HCEC 1CT (cell line): ENCODE measurements at regions not wholly inside any gene's neighbourhood (a gene's known extent, or its start where the extent isn't known, plus 50 kb on each side); places are given as distances from the start of the nearest gene placed in this dataset.
"Not testable (repeated sequence)": the region's sequence is repeated elsewhere in the genome, so short reads cannot be mapped to it uniquely, and the experiment has no call there.

Experiments
- DNase-seq: peaks from one replicate; pipeline ENCODE4 v3.0.0-alpha.2; 2017

DNA sequence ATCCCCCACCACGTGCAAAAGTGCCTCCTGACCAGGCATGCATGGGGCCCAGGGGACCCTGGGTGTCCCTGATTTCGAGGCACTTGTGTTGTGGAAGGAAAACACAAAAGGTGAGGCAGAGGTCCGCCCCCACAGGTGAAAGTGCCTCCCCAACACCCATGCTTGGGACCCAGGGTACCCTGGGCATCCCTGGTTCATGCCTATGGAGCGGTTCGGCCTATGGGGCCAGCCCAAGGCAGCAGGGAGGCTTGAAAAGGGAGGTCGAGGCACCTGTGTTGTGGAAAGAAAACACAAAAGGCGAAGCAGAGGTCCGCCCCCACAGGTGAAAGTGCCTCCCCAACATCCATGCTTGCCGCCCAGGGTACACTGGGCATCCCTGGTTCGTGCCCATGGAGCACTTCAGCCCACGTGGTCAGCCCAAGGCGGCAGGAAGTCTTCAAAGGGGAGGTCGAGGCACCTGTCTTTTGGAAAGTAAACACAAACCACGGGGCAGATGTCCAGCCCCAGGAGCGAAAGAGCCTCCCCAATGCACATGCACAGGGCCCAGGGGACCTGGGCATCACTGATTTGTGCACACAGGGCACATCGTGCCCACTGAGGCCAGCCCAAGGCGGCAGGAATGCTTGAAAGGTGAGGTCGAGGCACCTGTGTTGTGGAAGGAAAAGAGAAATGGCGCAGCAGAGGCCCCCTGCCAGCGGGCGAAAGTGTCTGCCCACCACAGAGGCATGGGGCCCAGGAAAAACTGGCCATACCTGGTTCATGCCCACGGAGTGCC is 375.5 kb downstream of the ALG10 start:
- no peak for DNase-seq

- no peak for DNase-seq
These were observed 376.0 kb downstream of the ALG10 start for GRCh38 chr12:34398366-34398705.

DNA sequence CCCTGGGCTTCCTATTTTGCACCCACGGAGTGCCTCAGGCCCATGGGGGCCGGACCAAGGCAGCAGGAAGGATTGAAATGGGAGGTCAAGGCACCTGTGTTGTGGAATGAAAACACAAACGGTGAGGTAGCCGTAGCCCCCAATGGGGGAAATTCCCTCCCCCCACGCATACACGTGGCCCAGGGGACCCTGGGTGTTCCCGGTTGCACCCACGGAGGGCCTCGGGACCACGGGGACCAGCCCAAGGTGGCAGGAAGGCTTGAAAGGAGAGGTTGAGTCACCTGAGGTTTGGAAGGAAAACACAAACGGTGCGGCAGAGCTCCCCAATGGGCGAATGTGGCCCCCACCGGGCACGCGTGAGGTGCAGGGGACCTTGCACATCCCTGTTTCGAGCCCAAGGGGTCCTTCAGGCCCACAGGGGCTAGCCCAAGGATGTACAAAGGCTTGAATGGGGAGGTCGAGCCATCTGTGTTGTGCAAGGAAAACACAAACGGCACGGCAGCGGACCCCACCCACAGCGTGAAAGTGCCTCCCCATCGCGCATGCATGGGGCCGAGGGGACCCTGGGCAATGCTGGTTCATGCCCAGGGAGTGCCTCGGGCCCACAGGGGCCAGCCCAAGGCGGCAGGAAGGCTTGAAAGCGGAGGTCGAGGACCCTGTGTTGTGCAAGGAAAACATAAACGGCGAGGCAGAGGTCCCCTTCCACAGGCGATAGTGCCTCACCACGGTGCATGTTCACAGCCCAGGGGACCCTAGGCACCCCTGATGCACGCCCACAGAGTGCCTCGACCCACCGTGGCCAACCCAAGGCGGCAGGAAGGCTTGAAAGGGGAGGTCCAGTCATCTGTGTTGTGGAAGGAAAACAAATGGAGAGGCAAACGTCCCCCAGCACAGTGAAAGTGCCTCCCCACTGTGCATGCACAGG is 376.7 kb downstream of the ALG10 start:
- DNase-seq: no peak

GRCh38 chr12:34399631-34400410 is 377.5 kb downstream of the ALG10 start:
- no peak for DNase-seq

GRCh38 chr12:34400411-34400881 is 378.1 kb downstream of the ALG10 start:
- no peak for DNase-seq

- DNase-seq: no peak
These were observed 378.8 kb downstream of the ALG10 start for GRCh38 chr12:34400986-34401658.

DNA sequence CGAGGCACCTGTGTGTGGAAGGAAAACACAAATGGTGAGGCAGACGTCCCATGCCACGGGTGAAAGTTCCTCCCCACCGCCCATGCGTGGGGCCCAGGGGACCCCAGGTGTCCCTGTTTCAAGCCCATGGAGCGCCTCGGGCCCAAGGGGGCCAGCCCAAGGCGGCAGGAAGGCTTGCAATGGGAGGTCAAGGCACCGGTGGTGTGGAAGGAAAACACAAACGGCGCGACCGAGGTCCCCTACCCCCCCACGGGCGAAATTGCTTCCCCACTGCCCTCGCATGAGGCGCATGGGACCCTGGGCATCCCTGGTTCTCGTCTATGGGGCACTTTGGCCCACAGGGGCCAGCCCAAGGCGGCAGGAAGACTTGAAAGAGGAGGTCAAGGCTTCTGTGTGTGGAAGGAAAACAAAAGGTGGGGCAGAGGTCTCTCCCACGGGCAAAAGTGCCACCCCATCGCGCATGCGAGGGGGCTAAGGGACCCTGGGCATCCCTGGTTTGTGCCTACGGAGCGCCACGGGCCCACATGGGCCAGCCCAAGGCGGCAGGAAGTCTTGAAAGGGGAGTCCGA is 379.4 kb downstream of the ALG10 start:
- no peak for DNase-seq

- no peak for DNase-seq
These were observed 380.1 kb downstream of the ALG10 start for GRCh38 chr12:34402228-34402898.

GRCh38 chr12:34402899-34403705 is 380.8 kb downstream of the ALG10 start:
- no peak for DNase-seq

DNA sequence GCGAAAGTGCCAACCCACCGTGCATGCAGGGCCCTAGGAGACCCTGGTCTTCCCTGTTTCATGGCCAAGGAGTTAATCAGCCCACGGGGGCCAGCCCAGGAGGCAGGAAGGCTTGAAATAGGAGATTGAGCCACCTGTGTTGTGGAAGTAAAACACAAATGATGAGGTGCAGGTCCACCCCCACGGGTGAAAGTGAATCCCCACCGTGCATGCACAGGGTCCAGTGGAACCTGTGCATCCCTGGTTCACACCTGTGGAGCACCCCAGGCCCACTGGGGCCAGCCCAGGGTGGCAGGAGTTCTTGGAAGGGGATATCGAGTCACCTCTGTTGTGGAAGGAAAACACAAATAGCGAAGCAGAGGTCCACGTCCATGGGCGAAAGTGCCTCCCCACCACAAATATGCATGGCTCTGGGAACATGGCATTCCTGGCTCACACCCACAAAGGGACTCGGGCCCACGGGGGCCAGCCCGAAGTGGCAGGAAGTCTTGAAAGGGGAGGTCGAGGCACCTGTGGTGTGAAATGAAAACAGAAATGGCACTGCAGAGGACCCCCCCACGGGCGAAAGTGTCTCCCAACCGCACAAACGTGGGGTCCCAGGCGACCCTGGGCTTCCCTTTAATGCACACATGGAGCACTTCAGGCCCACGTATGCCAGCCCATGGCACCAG is 381.5 kb downstream of the ALG10 start:
- DNase-seq: no peak

DNA sequence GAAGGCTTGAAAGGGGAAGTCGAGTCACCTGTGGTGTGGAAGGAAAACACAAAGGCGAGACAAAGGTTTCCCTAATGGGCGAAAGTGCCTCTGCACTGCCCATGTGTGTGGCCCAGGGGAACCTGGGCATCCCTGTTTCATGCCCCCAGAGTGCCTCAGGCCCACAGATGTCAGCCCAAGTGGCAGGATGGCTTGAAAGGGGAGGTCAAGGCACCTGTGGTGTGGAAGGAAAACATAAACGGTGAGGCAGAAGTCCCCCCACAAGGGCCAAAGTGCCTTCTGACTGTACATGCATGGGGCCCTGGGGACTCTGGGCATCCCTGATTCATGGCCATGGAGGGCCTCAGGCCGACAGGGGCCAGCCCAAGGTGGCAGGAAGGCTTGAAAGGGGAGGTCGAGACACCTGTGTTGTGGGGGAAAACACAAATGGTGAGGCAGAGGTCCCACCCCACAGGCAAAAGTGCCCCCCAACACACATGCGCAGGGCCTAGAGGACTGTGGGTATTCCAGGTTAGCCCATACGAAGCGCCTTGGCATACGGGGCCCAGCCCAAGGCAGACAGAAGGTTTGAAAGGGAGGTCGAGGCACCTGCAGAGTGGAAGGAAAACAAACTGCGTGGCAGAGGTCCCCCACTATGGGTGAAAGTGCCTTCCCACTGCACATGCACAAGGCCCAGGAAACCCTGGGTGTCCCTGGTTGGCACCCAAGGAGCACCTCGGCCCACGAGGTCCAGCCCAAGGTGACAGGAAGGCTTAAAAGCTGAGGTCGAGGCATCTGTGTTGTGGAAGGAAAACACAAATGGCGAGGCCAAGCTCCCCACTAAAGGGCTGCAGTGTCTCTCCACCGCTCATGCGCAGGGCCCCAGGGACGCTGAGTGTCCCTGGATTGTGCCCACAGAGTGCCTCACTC is 382.3 kb downstream of the ALG10 start:
- no peak for DNase-seq

DNA sequence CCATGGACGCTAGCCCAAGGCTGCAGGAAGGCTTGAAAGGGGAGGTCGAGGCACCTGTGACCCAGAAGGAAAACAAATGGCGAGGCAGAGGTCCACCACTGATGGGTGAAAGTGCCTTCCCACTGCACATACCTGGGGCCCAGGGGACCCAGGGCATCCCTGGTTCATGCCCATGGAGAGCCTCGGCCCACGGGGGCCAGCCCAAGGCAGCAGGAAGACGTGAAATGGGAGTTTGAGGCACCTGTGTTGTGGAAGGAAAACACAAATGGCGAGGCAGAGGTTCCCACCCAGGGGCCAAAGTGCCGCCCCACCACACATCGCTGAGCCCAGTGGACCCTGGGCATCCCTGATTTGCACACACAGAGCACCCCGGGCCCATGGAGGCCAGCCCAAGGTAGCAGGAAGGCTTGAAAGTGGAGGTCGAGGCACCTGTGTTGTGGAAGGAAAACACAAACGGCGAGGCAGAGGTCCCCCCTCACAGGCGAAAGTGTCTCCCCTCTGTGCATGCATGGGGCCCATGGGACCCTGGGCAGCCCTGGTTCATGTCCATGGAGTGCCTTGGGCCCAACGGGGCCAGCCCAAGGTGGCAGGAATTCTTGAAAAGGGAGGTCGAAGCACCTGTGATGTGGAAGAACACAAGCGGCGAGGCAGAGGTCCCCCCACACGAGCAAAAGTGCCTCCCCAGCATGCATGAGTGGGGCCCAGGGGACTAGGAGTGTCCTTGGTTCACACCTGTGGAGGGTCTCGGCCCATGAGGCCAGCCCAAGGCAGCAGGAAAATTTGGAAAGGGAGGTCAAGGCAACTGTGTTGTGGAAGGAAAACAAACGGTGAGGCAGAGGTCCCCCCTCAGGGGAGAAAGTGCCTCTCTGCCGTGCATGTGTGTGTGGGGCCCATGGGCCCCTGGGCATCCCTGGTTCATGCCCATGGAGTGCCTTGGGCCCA is 383.3 kb downstream of the ALG10 start:
- no peak for DNase-seq

GRCh38 chr12:34406228-34406995 is 384.1 kb downstream of the ALG10 start:
- no peak for DNase-seq

DNA sequence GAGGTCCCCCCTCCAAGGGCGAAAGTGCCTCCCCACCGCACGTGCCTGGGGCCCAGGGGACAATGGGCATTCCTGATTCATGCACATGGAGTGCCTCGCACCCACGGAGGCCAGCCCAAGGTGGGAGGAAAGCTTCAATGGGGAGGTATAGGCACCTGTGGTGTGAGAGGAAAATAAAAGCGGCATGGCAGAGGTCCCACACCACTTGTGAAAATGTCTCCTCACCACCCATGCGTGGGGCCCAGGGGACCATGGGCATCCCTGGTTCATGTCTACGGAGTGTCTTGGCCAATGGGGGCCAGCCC is 384.7 kb downstream of the ALG10 start:
- DNase-seq: no peak

GRCh38 chr12:34407813-34408212 is 385.5 kb downstream of the ALG10 start:
- DNase-seq: no peak

- not testable (repeated sequence) for DNase-seq
These were observed 409.2 kb downstream of the ALG10 start for GRCh38 chr12:34431509-34431908.
